Fibroblast of lung (primary cell): ENCODE measurements at regions not wholly inside any gene's neighbourhood (a gene's known extent, or its start where the extent isn't known, plus 50 kb on each side); places are given as distances from the start of the nearest gene placed in this dataset.

ENCODE experiments used
- DNase-seq, 2 donors: peaks; one replicate each; pipeline versions ENCODE4 v3.0.0 to v3.0.0-alpha.2; 2010; ENCODE audit warnings: low read depth in 2 of 2
- H2AFZ ChIP-seq: 2 replicates; pipeline ENCODE4 v1.5.1; 2012; ENCODE audit warnings: low read length, control low read depth, inconsistent platforms
- H3K27ac ChIP-seq: 2 replicates; pipeline ENCODE4 v1.5.1; 2011; ENCODE audit warnings: low read length, control low read depth; ENCODE audit not compliant: insufficient read depth
- H3K27me3 ChIP-seq: 2 replicates; pipeline ENCODE4 v1.5.1; 2011; ENCODE audit warnings: mild to moderate bottlenecking, low read length; ENCODE audit not compliant: control insufficient read depth, insufficient read depth
- H3K36me3 ChIP-seq: 2 replicates; pipeline ENCODE4 v1.5.1; 2011; ENCODE audit warnings: low read length; ENCODE audit not compliant: control insufficient read depth, insufficient read depth
- H3K4me1 ChIP-seq: 2 replicates; pipeline ENCODE4 v1.5.1; 2011; ENCODE audit warnings: low read length; ENCODE audit not compliant: control insufficient read depth, insufficient read depth; ENCODE audit errors: extremely low read depth
- H3K4me2 ChIP-seq: 2 replicates; pipeline ENCODE4 v1.5.1; 2011; ENCODE audit warnings: low read length, control low read depth; ENCODE audit not compliant: insufficient read depth; ENCODE audit errors: extremely low read depth
- H3K4me3 ChIP-seq, 4 experiments: fragments of 200-600 bp in 1 of 4; sonication (generic) in 1 of 4; replicated peaks in 1 of 4; 2 replicates each; pipeline ENCODE4 v1.5.1; 2011 to 2016; ENCODE audit warnings: low read length in 4 of 4, low read depth in 3 of 4, mild to moderate bottlenecking in 3 of 4, control low read depth in 2 of 4, inconsistent platforms in 1 of 4, mixed read lengths in 1 of 4; ENCODE audit not compliant: insufficient read depth in 1 of 4; ENCODE audit errors: control extremely low read depth in 1 of 4
- H3K79me2 ChIP-seq: 2 replicates; pipeline ENCODE4 v1.5.1; 2012; ENCODE audit warnings: mild to moderate bottlenecking, low read length, inconsistent platforms; ENCODE audit not compliant: control insufficient read depth, insufficient read depth
- H3K9ac ChIP-seq: 2 replicates; pipeline ENCODE4 v1.5.1; 2011; ENCODE audit warnings: mild to moderate bottlenecking, low read length, control low read depth; ENCODE audit not compliant: insufficient read depth
- H3K9me3 ChIP-seq: 2 replicates; pipeline ENCODE4 v1.5.1; 2012; ENCODE audit warnings: low read depth, low read length; ENCODE audit not compliant: control insufficient read depth, insufficient read depth
- H4K20me1 ChIP-seq: 2 replicates; pipeline ENCODE4 v1.5.1; 2011; ENCODE audit warnings: low read length; ENCODE audit not compliant: control insufficient read depth, insufficient read depth; ENCODE audit errors: extremely low read depth
- CTCF ChIP-seq, 2 donors: IDR thresholded peaks in 1 of 2; conservative IDR thresholded peaks in 1 of 2; 1 replicate in 1 of 2; 2 replicates in 1 of 2; pipeline ENCODE4 v1.5.1; 2011 to 2012; ENCODE audit warnings: low read length in 2 of 2, control low read depth in 1 of 2, inconsistent platforms in 1 of 2, low read depth in 1 of 2, mild to moderate bottlenecking in 1 of 2
- EZH2 ChIP-seq: IDR thresholded peaks from 2 replicates; pipeline ENCODE4 v1.5.1; 2012; ENCODE audit warnings: low read length, control low read depth, mild to moderate bottlenecking; ENCODE audit errors: missing control alignments

DNA sequence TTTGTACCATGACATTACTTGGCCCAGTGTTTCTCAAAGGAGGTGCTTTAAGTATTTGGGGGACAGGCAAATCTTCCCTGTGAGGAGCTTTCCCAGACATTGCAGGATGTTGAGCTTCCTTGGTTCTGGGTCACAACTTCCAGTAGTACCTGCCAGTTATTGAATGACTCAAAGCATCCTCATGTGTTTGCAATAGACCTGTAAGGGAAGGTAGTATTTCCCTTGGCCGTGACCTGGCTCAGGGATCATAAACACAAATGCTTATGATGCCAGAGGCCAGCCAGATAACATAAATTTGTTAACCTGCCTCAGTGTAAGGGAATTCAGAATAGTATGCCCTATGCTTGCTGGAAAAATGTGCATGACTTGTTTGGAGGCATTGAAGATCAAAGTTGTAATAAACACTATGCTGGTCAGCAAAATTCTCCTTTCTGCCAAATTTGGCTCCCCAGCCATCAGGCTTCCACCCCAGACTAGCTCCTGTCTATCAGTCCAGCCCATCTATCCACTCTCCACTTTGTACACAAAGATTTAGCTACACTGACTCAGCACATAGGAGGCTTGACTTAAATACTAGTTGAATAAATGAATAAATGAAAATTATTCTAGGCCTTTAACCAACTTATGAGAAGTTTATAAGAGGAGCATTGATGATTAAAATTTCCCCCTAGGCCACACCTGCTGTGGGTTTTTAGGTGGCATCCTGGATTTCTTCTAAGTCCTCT lies 102.0 kb upstream of the EFEMP1 start:
- no peak for DNase-seq
- H3K27me3 ChIP-seq = peaks cover 3% of the 10 kb centered on the region
- no peaks in the 10 kb centered on the region for H3K4me1 ChIP-seq
- no peaks in the 10 kb centered on the region for H4K20me1 ChIP-seq
- H2AFZ ChIP-seq = no peak overlapping the region
- TF ChIP-seq EZH2 (no peak), CTCF (conservative IDR thresholded peaks at IDR 0.05 in 1 of 2, IDR thresholded peaks at IDR 0.05 in 1 of 2; ENCODE audit: low read depth in 1 of 2, low read length in 2 of 2) (no peak)
- H3K4me3 ChIP-seq = no peak overlapping the region
- H3K9ac ChIP-seq = no peak overlapping the region
- H3K79me2 ChIP-seq = no peaks in the 10 kb centered on the region
- H3K36me3 ChIP-seq = no peaks in the 10 kb centered on the region
- no peak overlapping the region for H3K4me2 ChIP-seq
- H3K9me3 ChIP-seq = no peaks in the 10 kb centered on the region
- no peak overlapping the region for H3K27ac ChIP-seq

GRCh38 chr2:56026828-56027227 lies 103.2 kb upstream of the EFEMP1 start:
- no peak for TF ChIP-seq EZH2
- no peak for TF ChIP-seq CTCF (conservative IDR thresholded peaks at IDR 0.05 in 1 of 2, IDR thresholded peaks at IDR 0.05 in 1 of 2; ENCODE audit: low read depth in 1 of 2, low read length in 2 of 2)

GRCh38 chr2:56030062-56030461 lies 106.5 kb upstream of the EFEMP1 start:
- Histone ChIP-seq H3K9me3 (no peaks in the 10 kb centered on the region), H3K9ac (no peak overlapping the region), H2AFZ (no peak overlapping the region), H4K20me1 (no peaks in the 10 kb centered on the region), H3K36me3 (no peaks in the 10 kb centered on the region), H3K27me3 (peaks cover 3% of the 10 kb centered on the region), H3K4me3 (no peak overlapping the region), H3K4me2 (no peak overlapping the region), H3K4me1 (no peaks in the 10 kb centered on the region), H3K27ac (no peak overlapping the region), H3K79me2 (no peaks in the 10 kb centered on the region)
- no peak for DNase-seq
- TF ChIP-seq EZH2 = no peak
- no peak for TF ChIP-seq CTCF (conservative IDR thresholded peaks at IDR 0.05 in 1 of 2, IDR thresholded peaks at IDR 0.05 in 1 of 2; ENCODE audit: low read depth in 1 of 2, low read length in 2 of 2)

More at GRCh38 chr2:56026828-56027227, 103.2 kb upstream of the EFEMP1 start:
- no peak overlapping the region for H3K9ac ChIP-seq
- no peaks in the 10 kb centered on the region for H3K9me3 ChIP-seq
- no peak overlapping the region for H3K27ac ChIP-seq
- H2AFZ ChIP-seq = no peak overlapping the region
- no peaks in the 10 kb centered on the region for H3K36me3 ChIP-seq
- no peak overlapping the region for H3K4me3 ChIP-seq
- peaks cover 3% of the 10 kb centered on the region for H3K27me3 ChIP-seq
- DNase-seq = no peak
- H3K79me2 ChIP-seq = no peaks in the 10 kb centered on the region
- no peaks in the 10 kb centered on the region for H4K20me1 ChIP-seq
- H3K4me2 ChIP-seq = no peak overlapping the region
- H3K4me1 ChIP-seq = no peaks in the 10 kb centered on the region
